ENCODE measurements at regions not wholly inside any gene's neighbourhood (a gene's known extent, or its start where the extent isn't known, plus 50 kb on each side); places are given as distances from the start of the nearest gene placed in this dataset.
"Not testable (repeated sequence)": the region's sequence is repeated elsewhere in the genome, so short reads cannot be mapped to it uniquely, and the experiment has no call there.

DNA sequence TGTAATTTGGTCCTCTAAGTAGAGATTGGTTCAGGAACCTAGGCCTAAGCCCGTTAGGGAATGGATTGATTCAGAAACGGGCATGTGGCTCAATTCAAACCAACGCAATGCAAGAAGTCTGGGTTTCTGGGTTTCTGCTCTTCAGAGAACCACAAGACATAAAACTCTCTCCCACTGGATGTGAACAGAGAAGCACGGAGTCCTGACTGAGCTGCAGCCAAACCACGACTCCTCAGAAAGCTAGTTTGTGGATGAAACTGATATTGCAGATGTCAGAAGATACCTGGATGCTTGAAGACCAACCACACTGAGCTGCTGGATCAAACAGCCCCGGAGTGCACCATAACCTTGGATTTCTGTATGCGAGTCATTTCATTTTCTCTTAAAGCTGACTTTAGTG, 50.0 kb downstream of the SOD2 start:
- DNase-seq (ENCODE audit: low read depth) = no peak

DNA sequence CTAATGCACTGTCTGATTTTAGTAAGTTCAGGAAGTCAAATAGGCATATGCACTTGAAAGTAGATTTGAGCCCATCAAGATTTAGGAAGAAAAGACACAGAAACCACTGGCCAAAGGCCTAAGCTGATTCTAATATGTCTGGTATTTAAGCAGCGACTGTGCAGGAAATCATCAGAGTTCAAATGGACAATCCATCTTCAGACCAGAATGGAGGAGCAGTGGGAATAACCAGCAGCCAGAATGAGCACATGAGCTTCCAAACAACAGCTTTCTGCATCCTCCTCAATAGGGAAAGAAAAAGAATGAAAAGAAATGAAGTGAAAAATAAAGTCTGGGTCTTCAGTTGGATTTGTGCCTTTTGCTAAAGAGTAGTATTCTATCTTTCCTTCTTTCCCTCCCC, 50.6 kb downstream of the SOD2 start:
- no peak for DNase-seq (ENCODE audit: low read depth)

DNA sequence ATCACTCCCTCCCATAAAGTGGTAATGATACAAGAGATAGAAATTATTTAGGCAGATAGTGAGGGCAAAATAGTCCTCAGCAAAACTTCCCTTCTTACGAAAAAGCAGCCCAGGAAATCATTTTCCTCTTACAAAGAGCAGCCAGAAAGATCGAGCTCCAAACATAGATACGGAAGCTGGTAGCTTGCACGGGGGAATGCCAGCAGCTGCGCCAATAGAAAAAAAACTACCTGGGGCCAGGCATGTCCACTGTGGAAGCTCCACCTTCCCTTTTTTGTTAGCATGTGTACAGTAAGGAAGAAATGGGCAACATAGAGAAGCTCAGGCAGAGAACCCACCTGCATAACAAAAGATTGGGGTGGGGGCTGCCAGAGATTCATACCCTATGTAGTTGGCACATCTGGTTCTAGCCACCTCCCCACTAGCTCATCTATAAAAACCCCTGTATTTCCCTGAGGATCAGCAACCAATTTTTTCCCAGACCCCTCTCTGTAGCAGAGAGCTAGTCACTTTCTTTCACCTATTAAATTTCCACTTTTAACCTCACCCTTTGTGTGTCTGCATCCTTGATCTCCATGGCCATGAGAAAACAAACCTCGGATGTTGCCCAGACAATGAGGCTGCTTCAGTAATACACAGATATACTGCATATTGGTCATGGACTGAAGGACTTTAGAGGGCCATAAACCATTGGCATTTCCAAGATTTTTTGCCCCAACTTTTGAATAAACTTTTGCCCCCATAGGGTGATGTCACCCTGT, 52.1 kb downstream of the SOD2 start:
- DNase-seq (ENCODE audit: low read depth) = no peak

DNA sequence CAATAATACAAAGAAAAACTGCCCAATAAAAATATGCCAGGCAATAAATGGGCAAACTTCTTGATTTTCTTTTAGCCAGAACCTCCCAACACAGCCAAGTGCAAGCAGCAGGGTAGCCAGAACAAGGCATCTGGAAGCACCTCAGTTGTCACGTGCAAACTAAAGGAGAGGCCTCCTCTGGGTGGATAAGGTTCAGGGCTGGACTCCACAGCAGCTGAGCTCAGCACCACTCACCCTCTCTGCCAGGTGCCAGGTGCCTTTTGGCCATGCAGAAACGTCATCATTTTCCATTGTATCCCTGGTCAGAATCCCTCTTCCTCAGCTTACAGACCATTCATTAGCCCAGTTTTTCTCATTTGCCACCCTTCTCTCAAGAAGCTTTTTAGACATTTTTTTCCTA, 52.7 kb downstream of the SOD2 start:
- DNase-seq (ENCODE audit: low read depth) = no peak

DNA sequence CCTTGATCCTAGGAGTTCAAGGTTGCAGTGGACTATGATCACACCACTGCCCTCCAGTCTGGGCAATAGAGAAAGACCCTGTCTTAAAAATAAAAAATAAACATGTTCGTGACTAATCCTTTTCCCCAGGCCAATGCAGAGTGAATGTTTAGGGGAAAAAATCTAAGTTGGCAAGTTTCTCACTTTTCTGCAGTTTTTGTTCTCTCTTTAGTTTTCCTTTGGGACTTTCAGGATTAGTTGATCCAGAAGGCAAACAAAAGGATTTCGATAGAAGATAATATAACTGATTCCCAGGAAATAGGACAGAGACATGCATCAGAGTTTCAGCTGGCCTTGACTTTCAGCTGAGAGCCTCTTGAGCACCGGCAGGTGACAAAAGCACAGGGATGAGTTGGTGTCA, 53.3 kb downstream of the SOD2 start:
- DNase-seq (ENCODE audit: low read depth) = no peak

DNA sequence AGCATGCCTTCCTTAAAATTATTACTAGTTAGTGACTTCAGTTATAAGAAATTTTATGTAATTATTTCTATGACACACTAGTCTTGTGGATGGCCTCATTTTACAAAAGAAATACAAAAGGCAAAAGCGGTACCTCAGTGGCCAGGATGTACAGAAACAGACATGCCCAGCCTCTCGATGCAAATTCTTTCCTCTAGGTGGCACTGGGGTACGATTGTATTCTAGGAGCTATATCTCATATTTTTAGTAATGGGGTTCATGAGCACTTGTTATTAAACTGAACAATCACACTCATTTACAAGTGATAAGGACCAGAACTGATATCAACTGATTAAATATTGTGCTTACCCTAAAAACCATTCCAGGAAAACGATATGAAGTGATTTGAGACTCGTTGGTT, 59.8 kb downstream of the SOD2 start:
- no peak for DNase-seq (ENCODE audit: low read depth)

DNA sequence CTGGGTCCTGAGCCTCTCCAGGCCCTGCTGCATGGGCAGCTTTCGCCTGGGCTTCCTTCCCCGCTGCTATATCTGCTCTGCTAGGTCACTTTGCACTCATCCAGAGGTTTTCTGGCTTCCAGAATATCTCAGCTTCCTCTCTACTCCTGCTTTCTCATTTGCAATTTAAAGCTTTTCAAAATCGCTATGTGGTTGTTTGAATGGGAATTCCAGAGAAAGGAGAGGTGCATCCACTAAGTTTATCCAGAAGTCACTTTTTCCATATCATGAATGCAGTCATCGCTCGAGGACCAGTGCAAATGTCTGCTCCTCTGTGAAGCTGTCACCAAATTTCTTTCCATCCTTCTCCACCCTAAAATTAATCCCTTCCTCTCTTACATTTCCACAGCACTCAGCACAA, 61.2 kb downstream of the SOD2 start:
- no peak for DNase-seq (ENCODE audit: low read depth)

DNA sequence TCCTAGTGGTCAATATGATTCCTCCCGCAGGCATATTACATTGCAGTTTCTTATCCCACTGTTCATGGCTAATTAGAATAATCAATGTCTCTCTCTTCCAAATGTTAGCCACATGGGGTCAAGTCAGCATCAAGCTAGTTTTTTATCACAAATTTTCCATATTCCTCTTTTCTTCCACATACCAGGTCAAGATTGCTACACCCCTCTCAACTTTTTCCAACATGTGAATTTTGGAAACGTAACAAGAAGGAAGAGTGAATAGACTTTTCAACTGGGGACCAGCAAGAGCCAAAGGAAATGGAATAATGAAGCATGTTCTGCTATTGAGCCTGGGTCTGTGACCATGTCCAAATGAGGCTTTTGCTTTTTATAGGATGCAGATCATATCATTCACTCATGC, 65.1 kb downstream of the SOD2 start:
- no peak for DNase-seq (ENCODE audit: low read depth)

DNA sequence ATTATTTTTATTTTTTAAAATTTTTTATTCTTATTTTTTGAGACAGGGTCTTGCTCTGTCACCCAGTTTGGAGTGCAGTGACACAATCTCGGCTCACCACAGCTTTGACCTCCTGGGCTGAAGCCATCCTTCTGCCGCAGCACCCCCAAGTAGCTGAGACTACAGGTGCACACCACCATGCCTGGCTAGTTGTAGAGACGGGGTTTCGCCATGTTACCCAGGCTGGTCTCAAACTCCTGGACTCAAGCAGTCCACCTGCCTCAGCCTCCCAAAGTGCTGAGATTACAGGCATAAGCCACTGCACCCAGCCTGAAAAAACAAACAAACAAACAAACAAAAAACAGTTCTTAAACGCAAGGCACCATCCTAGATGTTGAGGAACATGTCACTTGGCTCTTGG, 66.5 kb downstream of the SOD2 start:
- not testable (repeated sequence) for DNase-seq (ENCODE audit: low read depth)

DNA sequence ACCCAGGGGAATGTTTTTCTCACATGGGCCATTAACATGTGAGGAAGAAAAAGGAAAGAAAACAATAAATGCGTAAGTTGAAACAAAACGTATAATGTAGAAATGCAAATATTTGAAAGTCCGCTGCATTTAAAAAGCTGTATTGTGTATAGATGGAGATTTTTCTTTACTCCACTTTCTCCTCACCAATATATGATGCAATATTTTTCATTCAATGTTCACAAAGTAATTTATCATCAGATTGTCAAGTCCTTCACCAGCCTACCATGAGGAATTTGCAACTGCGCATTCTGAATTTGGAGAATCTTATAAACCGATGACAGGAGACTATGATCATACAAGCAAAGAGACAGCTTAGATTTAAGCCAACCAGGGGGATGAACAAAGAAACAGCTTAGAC, 69.9 kb downstream of the SOD2 start:
- no peak for DNase-seq (ENCODE audit: low read depth)

DNA sequence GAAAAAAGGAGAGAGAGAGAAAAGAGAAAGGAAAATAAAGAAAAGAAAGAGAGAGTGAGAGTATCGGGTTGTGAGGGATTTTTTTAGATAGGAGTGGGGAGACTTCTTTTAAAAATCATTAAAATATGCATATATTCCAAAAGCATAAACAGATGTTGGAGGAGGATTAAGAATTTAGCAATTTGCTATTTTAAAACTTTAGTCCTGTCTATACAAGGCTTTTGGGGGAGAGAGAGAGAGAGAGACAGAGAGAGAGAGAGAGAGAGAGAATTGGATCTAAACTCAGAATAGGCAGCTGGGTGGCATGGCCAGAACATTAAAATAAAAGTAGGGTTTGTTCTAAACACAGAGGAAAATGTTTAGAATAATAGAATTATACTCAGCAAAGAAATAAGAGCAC, 72.1 kb downstream of the SOD2 start:
- DNase-seq (ENCODE audit: low read depth) = no peak

DNA sequence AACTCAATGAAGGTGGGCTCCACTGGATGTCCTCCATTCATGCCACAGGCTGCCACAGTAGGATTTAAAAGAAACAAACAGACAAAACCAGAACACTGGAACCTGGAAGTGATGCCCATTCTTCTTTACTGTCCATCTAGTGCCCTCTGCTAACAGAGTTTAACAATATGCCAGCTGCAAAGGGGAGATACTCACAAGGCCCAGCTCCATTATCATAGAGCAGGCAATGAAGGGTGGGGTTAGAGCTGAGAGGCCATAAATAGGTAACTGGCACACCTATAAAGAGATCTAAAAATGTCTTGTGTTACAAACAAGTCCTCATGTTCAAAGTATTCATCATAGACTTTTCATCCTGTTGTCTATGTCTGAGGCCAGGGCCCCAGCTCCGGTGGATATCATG, 75.6 kb downstream of the SOD2 start:
- DNase-seq (ENCODE audit: low read depth) = no peak

DNA sequence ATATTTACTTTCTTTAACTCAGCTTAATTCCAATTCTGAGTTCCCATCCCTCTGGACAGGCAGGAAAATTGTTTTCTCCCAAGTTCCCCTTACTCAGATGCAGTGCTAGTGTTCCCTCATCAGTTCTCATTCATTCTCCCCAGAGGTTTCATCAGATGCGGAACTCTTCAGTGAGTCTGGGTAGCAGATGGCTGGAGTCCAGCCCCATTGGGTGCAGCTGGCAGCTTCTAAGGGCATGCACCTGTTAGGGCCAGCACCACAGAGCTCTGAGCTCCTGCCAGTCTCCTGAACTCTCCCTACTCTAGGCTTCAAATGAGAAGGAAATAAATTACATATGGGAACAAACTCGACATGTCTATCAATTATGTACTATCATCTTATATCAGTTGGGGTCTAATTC, 76.6 kb downstream of the SOD2 start:
- no peak for DNase-seq (ENCODE audit: low read depth)

DNA sequence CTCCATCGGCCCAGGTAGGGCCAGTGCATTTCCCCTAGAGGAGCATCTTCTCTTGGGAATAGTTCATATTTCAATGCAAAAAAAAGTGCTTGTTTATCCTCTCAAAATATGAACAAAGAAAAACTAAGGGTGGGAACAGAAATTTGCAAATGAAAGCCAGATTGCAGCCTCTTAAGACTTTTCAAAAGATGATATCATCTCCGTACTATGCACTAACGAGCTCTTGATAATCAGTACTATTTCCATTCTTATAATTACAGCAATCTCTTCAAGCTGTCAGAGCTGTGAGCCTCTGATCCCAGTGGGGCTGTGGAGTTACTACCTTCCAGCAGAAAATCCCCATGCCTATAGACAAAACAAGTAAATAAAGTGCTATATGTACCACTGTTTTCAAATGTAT, 77.1 kb downstream of the SOD2 start:
- DNase-seq (ENCODE audit: low read depth) = no peak

DNA sequence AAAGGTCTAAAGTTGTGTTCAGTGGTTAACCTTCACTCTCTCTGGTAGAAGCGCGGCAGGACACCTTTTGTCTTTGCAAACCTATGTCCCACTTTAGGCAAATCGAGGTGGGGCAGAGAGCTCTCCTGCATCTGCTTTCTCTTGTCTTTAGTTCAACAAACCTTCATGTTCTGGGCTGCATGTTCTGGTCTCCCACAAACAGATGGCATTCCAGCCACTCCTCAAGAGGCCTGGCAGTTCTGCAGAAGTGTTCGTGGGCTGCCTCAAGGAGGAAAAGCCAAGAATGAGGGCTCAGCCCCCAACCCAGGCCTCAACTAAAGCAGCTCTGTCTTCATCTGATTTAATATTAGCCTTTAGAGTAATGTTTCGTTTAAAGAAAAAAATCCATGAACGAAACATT, 82.2 kb downstream of the SOD2 start:
- DNase-seq (ENCODE audit: low read depth) = no peak

DNA sequence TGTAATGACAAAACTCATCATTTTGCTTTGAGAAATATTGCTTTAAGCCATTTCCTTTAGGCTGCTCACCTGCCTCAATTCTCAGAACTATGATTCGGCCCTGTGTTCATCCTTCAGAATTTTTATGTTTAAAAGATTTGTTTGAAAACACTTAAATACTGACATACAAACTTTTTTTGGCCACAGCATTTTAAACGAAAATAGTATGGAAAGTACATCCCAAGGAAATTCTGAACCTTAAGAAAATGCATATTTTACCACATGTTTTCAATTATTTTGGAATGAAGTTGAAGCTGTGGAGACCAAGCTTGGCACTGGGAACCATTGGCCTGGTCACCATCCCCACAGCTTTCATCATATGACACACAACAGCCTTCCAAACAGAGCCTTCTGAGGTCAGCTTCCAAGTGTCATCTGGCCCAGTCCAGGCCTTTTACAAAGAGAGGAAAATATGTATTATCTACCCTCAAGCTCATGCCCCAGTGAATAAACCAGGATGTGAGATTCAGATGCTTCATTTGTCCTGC, 83.3 kb downstream of the SOD2 start:
- no peak for DNase-seq (ENCODE audit: low read depth)

DNA sequence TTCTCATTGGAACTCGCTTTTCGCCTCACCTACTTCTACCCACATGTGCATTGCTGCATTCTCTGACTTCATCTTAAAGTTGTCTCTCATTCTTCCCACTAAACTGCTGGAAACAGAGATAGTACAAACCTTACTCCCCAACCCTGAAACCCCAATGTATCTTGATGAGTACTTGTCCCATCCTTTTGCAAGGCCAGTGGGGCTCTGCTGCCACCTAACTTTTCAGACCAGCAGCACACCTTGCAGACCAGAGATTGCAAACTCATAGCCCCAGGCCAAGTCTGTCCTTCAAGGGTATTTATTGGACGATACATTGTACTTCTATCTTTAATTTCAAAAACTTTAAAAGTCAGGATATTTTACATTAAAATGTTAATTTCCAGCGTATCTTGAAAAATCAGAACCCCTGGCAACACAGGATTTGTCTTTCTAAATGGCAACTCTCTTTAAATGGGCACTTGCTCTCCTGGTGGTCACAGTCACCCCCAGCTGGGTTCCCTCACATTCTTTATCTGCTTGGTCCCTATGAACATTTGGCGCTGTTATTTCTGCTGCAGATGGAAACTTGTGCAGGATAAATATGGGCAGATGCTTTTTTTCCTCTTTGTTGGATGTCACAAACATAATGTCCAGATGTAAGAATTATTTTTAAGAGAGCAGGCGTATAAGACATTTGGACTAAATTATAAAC, 83.9 kb downstream of the SOD2 start:
- DNase-seq (ENCODE audit: low read depth) = no peak

DNA sequence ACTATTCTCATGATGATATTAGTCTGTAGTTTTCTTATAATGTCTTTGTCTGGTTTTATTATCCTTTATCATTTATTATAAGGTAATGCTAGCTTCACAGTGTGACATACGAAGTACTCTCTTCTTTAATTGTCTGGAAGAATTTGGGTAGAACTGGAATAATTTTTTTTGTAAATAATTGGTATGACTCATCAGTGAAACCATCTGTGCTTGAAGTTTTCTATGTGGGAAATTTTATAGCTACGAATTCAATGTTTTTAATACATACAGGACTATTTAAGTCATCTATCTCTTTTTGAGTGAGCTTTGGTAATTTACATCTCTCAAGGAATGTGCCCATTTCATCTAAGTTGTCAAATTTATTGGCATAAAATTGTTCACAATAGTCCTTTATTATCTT, 86.3 kb downstream of the SOD2 start:
- DNase-seq (ENCODE audit: low read depth) = no peak

DNA sequence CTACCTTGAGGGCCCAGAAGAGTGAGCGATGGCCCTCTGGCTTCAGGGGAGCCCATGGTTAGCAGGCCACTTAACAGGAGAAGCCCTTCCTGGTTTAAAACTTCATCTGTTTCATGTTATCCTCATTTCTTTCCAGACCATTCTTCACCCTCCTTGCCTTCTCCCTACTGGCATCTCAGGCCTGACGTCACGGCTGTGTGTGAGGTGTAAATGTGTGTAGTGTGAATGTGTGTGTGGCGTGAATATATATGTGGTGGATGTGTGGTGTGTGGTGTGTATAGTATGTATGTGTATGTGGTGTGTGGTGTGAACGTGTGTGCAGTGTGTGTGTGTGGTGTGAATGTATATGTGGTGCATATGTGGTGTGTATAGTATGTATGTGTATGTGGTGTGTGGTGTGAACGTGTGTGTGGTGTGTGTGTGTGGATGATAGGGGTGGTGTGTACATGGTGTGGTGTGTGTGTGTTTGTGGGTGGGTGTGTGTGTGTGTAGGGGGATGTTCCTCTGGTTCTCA, 88.5 kb downstream of the SOD2 start:
- no peak for DNase-seq (ENCODE audit: low read depth)

DNA sequence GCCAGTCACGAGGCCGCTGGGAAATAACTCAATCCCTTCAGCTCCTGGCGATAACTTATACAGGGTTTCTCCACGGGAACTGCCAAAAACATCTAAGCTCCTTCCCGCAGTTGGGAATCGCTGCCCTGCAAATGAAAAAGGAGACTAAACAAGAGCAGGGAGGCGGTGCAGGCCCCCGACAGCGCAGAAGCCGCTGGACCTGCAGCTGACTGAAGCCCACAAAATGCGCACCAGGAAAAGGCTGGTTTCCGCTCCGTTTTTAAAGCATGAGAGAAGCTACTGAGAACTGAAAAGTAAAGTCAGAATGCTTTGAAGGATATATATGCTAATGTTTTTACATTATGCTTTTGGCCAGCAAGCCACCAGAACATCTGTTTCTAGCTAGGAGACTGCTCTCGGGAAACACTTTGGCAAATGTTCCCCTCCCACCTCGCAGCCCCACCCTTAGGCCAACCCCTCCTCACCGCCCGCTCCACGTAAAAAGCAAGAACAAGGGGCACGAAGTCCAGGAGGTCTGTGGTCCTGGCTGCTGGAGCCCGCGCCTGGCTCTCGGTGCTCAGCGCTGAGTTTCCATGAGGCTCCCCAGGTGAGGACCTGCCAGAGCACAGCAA, 90.5 kb downstream of the SOD2 start:
- DNase-seq (ENCODE audit: low read depth) = no peak

DNA sequence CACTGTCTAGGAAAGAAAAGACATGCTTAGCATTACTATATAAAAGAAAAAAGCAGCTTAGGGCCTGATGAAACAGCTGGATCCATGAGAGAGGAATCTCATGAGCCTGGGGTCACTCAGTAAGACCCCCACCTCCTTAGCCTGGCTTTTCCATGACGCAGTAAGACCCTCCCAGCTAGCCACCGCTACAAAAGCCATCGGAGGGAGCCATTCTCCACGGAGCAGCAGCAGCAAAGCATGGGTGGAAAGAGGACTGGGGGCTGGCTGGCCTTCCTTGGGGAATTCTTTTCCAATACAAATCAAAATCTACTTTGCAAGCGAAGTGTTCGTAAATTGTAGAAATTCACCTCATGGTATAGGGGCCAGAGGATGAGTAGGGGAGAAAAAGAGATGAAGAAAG, 91.8 kb downstream of the SOD2 start:
- no peak for DNase-seq (ENCODE audit: low read depth)

DNA sequence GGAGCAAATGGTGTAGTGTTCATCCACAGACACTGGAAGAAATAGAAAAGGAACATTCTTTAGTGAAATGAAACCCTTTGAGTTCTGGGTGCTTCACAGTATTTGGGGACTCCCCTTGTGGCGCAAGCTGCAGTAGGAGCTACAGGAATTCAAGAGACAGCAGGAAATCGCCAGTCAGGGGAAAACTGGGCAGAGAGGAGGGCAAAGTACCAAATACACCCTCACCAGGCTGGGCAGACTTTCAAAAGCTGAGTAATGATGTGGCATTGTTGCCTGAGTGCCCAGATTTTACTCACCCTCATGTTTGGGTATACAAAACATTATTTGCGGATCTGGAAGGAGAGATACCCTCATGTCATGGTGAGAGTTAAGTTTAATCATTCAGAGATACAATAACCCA, 97.9 kb downstream of the SOD2 start:
- DNase-seq (ENCODE audit: low read depth) = peak; percentile 72

DNA sequence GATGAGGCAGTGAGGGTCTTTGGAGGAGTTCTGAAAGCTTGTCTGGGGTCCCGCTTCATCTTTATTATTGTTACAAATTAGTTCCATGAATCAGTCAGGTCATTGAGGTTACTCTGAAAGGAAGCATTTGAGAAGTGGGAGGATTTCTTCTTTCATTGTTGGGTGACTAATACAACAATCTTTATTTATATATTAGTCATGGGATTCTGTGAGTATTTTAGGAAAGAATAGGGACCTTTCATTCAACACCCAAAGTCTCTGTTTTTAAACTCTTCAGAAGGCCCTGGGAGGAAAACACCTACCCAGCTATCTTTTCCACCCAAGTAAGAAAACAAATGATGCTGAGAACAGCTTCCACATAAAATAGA, 98.3 kb downstream of the SOD2 start:
- peak; percentile 48 for DNase-seq (ENCODE audit: low read depth)

Data from HS-27A (cell line).